Neural cell (in vitro differentiated cells): ENCODE measurements at regions not wholly inside any gene's neighbourhood (a gene's known extent, or its start where the extent isn't known, plus 50 kb on each side); places are given as distances from the start of the nearest gene placed in this dataset.

Experiments used
- H2AFZ ChIP-seq: fragments of 200-600, 300-800 bp; sonication (generic), shearing (Covaris generic); 2 replicates; pipeline ENCODE4 v1.6.0; 2014; ENCODE audit warnings: low read depth, mild to moderate bottlenecking, antibody characterized with exemption, low read length, moderate library complexity
- H3F3A ChIP-seq: fragments of 200-600 bp; shearing (Covaris generic); 2 replicates; pipeline ENCODE4 v1.6.1; 2016; ENCODE audit warnings: mild to moderate bottlenecking, moderate library complexity, mixed read lengths, antibody characterized with exemption, low read length; ENCODE audit not compliant: insufficient read depth, poor library complexity, severe bottlenecking
- H3K27ac ChIP-seq: fragments of 200-600, 300-800 bp; sonication (generic), shearing (Covaris generic); 2 replicates; pipeline ENCODE4 v1.5.1; 2014; ENCODE audit warnings: mild to moderate bottlenecking, low read length, moderate library complexity
- H3K27me3 ChIP-seq: fragments of 300-800, 200-600 bp; sonication (generic), shearing (Covaris generic); 2 replicates; pipeline ENCODE4 v1.6.0; 2014; ENCODE audit warnings: mild to moderate bottlenecking, low read depth, low read length, moderate library complexity; ENCODE audit not compliant: insufficient read depth
- H3K36me3 ChIP-seq: fragments of 300-800, 200-600 bp; sonication (generic), shearing (Covaris generic); 2 replicates; pipeline ENCODE4 v1.5.1; 2014; ENCODE audit warnings: mild to moderate bottlenecking, antibody characterized with exemption, low read length, moderate library complexity; ENCODE audit not compliant: insufficient read depth
- H3K4me2 ChIP-seq: fragments of 300-800, 200-600 bp; sonication (generic), shearing (Covaris generic); 2 replicates; pipeline ENCODE4 v1.6.0; 2014; ENCODE audit warnings: mild to moderate bottlenecking, low read length
- H3K4me3 ChIP-seq: fragments of 300-800, 200-600 bp; sonication (generic), shearing (Covaris generic); 2 replicates; pipeline ENCODE4 v1.5.1; 2014; ENCODE audit warnings: mild to moderate bottlenecking, low read length, moderate library complexity
- H3K79me2 ChIP-seq: fragments of 200-600 bp; shearing (Covaris generic); replicated peaks from 2 replicates; pipeline ENCODE4 v1.6.0; 2014; ENCODE audit warnings: mild to moderate bottlenecking, low read length, moderate library complexity; ENCODE audit not compliant: insufficient read depth
- H3K9ac ChIP-seq: fragments of 300-800, 200-600 bp; sonication (generic), shearing (Covaris generic); 2 replicates; pipeline ENCODE4 v1.6.1; 2016; ENCODE audit warnings: mild to moderate bottlenecking, low read length, mixed read lengths
- H3K9me2 ChIP-seq: fragments of 200-600 bp; shearing (Covaris generic); 2 replicates; pipeline ENCODE4 v1.6.1; 2016; ENCODE audit warnings: mild to moderate bottlenecking, low read length, mixed read lengths; ENCODE audit not compliant: insufficient read depth
- H3K9me3 ChIP-seq: fragments of 200-600, 300-800 bp; sonication (generic), shearing (Covaris generic); 2 replicates; pipeline ENCODE4 v1.6.1; 2016; ENCODE audit warnings: mild to moderate bottlenecking, mixed run types, low read length, moderate library complexity, mixed read lengths
- H4K20me1 ChIP-seq: fragments of 200-600 bp; shearing (Covaris generic); 2 replicates; pipeline ENCODE4 v1.6.1; 2016; ENCODE audit warnings: mild to moderate bottlenecking, mixed run types; ENCODE audit not compliant: insufficient read depth
- EP300 ChIP-seq: fragments of 450-650 bp; conservative IDR thresholded peaks from 2 replicates; pipeline ENCODE4 v1.6.1; 2014; ENCODE audit warnings: antibody characterized with exemption, mild to moderate bottlenecking, moderate library complexity; ENCODE audit not compliant: poor library complexity, severe bottlenecking
- EZH2 ChIP-seq: fragments of 200-600, 300-800 bp; shearing (Covaris generic), sonication (generic); IDR thresholded peaks from 2 replicates; pipeline ENCODE4 v1.6.1; 2014; ENCODE audit warnings: antibody characterized with exemption, low read length, borderline replicate concordance, mild to moderate bottlenecking; ENCODE audit not compliant: insufficient read depth, poor library complexity, severe bottlenecking
- MXI1 ChIP-seq: fragments of 450-650 bp; conservative IDR thresholded peaks from 2 replicates; pipeline ENCODE4 v1.6.1; 2014; ENCODE audit warnings: antibody characterized with exemption, mild to moderate bottlenecking; ENCODE audit not compliant: poor library complexity, severe bottlenecking
- POLR2AphosphoS5 ChIP-seq: IDR thresholded peaks from 2 replicates; pipeline ENCODE4 v1.6.1; 2012
- RAD21 ChIP-seq: fragments of 450-650 bp; conservative IDR thresholded peaks from 2 replicates; pipeline ENCODE4 v1.6.1; 2014; ENCODE audit warnings: antibody characterized with exemption, mild to moderate bottlenecking, moderate library complexity
- SMC3 ChIP-seq: fragments of 450-650 bp; conservative IDR thresholded peaks from 2 replicates; pipeline ENCODE4 v1.6.1; 2014; ENCODE audit warnings: antibody characterized with exemption, mild to moderate bottlenecking, moderate library complexity; ENCODE audit not compliant: poor library complexity
- TAF1 ChIP-seq: IDR thresholded peaks from 2 replicates; pipeline ENCODE4 v1.6.1; 2012; ENCODE audit warnings: low read depth
- TF ChIP-seq, protein P1 (sequence below): IDR thresholded peaks from 2 replicates; pipeline ENCODE4 v1.6.1; 2012; ENCODE audit warnings: borderline replicate concordance
- TF ChIP-seq, protein P2 (sequence below): fragments of 450-650 bp; IDR thresholded peaks from 2 replicates; pipeline ENCODE4 v1.5.1; 2014; ENCODE audit warnings: antibody characterized with exemption, mild to moderate bottlenecking, moderate library complexity; ENCODE audit not compliant: poor library complexity, severe bottlenecking

DNA sequence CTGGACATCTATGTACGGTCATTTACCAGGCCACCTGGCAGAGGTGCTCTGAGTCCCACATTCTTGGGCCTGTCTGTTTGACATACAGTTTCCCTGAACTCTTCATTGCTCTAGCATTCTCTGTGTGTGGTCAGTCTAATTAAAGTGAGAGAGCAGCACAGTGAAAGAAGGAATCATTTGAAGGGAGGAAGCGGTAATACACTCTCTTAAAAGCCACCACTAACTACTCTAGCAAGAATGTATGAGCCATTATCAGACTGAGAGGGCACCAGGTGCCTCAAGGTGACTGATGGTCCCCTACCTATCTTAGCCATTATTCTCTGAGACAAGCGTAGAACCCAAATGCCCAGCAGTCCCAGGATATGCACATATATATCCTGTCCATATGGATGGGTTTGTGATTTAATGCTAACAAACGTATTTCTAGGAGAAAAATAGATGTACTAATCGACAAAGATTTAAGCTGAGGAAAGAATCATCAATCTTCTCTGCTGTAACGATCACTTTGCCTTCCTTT, 527.2 kb downstream of the PRELID2 start:
- H3K4me2 ChIP-seq = no peak overlapping the region
- no peak for TF ChIP-seq EP300
- TF ChIP-seq, protein P1, sequence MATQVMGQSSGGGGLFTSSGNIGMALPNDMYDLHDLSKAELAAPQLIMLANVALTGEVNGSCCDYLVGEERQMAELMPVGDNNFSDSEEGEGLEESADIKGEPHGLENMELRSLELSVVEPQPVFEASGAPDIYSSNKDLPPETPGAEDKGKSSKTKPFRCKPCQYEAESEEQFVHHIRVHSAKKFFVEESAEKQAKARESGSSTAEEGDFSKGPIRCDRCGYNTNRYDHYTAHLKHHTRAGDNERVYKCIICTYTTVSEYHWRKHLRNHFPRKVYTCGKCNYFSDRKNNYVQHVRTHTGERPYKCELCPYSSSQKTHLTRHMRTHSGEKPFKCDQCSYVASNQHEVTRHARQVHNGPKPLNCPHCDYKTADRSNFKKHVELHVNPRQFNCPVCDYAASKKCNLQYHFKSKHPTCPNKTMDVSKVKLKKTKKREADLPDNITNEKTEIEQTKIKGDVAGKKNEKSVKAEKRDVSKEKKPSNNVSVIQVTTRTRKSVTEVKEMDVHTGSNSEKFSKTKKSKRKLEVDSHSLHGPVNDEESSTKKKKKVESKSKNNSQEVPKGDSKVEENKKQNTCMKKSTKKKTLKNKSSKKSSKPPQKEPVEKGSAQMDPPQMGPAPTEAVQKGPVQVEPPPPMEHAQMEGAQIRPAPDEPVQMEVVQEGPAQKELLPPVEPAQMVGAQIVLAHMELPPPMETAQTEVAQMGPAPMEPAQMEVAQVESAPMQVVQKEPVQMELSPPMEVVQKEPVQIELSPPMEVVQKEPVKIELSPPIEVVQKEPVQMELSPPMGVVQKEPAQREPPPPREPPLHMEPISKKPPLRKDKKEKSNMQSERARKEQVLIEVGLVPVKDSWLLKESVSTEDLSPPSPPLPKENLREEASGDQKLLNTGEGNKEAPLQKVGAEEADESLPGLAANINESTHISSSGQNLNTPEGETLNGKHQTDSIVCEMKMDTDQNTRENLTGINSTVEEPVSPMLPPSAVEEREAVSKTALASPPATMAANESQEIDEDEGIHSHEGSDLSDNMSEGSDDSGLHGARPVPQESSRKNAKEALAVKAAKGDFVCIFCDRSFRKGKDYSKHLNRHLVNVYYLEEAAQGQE = no peak
- TF ChIP-seq TAF1 = no peak
- TF ChIP-seq EZH2 = no peak
- TF ChIP-seq, protein P2, sequence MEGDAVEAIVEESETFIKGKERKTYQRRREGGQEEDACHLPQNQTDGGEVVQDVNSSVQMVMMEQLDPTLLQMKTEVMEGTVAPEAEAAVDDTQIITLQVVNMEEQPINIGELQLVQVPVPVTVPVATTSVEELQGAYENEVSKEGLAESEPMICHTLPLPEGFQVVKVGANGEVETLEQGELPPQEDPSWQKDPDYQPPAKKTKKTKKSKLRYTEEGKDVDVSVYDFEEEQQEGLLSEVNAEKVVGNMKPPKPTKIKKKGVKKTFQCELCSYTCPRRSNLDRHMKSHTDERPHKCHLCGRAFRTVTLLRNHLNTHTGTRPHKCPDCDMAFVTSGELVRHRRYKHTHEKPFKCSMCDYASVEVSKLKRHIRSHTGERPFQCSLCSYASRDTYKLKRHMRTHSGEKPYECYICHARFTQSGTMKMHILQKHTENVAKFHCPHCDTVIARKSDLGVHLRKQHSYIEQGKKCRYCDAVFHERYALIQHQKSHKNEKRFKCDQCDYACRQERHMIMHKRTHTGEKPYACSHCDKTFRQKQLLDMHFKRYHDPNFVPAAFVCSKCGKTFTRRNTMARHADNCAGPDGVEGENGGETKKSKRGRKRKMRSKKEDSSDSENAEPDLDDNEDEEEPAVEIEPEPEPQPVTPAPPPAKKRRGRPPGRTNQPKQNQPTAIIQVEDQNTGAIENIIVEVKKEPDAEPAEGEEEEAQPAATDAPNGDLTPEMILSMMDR = no peak
- no peak overlapping the region for H2AFZ ChIP-seq
- H3F3A ChIP-seq = no peaks in the 10 kb centered on the region
- H3K79me2 ChIP-seq = no peaks in the 10 kb centered on the region
- no peak overlapping the region for H3K27ac ChIP-seq
- no peaks in the 10 kb centered on the region for H3K9me2 ChIP-seq
- no peak overlapping the region for H3K9ac ChIP-seq
- H3K9me3 ChIP-seq = no peaks in the 10 kb centered on the region
- no peaks in the 10 kb centered on the region for H4K20me1 ChIP-seq
- no peaks in the 10 kb centered on the region for H3K27me3 ChIP-seq
- no peaks in the 10 kb centered on the region for H3K36me3 ChIP-seq
- H3K4me3 ChIP-seq = no peak overlapping the region

DNA sequence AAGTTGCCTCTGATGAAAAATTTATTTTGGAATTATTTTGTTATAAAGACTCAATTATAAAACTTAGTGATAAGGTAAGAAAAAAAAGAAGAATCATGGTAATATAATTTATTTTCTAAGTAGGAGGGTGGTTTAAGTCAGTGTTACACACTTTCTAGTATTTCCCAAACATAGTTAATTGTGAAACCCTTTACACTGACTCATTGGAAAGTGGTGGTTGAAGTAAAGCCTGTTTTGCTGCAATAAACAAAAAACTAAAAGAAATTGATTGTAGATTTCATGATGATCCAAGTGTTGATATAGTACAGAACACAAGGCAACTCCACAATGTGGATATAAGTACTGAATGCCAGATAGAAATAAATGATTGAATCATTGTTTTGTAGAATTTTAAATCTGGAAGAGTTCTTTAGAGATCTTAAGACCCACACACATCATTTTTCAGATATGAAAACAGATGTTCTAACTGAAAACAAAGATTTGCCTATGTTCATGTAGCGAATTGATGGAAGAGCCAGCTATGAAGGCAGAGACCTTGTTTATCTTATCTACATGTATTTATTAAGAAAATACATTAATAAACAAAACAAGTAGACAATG, 539.8 kb downstream of the PRELID2 start:
- Histone ChIP-seq H2AFZ (no peak overlapping the region), H3K4me2 (no peak overlapping the region), H3K9ac (no peak overlapping the region), H3K27me3 (no peaks in the 10 kb centered on the region), H3K4me3 (no peak overlapping the region), H3F3A (no peaks in the 10 kb centered on the region), H3K9me3 (no peaks in the 10 kb centered on the region), H3K9me2 (no peaks in the 10 kb centered on the region), H3K27ac (no peak overlapping the region), H4K20me1 (no peaks in the 10 kb centered on the region), H3K36me3 (no peaks in the 10 kb centered on the region), H3K79me2 (no peaks in the 10 kb centered on the region)
- TF ChIP-seq, protein P2 = no peak
- no peak for TF ChIP-seq EP300
- TF ChIP-seq MXI1 = no peak
- TF ChIP-seq SMC3 = no peak
- no peak for TF ChIP-seq TAF1
- TF ChIP-seq, protein P1 = no peak
- TF ChIP-seq EZH2 = no peak
- no peak for TF ChIP-seq POLR2AphosphoS5
- no peak for TF ChIP-seq RAD21
